WERI-Rb-1 (cell line): ENCODE measurements at regions not wholly inside any gene's neighbourhood (a gene's known extent, or its start where the extent isn't known, plus 50 kb on each side); places are given as distances from the start of the nearest gene placed in this dataset.

Experiments
- DNase-seq: peaks from one replicate; pipeline ENCODE4 v3.0.0-alpha.2; 2020
- H3K27ac ChIP-seq: fragments of 250-450 bp; sonication (Bioruptor Pico); 2 replicates; pipeline ENCODE4 v1.5.1; 2020; ENCODE audit warnings: mild to moderate bottlenecking, moderate library complexity
- H3K27me3 ChIP-seq: fragments of 250-450 bp; sonication (Bioruptor Pico); 2 replicates; pipeline ENCODE4 v1.5.1; 2021; ENCODE audit warnings: mild to moderate bottlenecking, low read depth, moderate library complexity; ENCODE audit not compliant: insufficient read depth, severe bottlenecking
- H3K36me3 ChIP-seq: fragments of 250-450 bp; sonication (Bioruptor Pico); 2 replicates; pipeline ENCODE4 v1.5.1; 2020; ENCODE audit warnings: mild to moderate bottlenecking, moderate library complexity
- H3K4me3 ChIP-seq: 2 replicates; pipeline ENCODE4 v1.5.1; 2011; ENCODE audit warnings: low read depth, mild to moderate bottlenecking, control low read depth, low read length
- H3K9me3 ChIP-seq: fragments of 250-450 bp; sonication (Bioruptor Pico); 2 replicates; pipeline ENCODE4 v1.5.1; 2021; ENCODE audit warnings: mild to moderate bottlenecking, moderate library complexity; ENCODE audit not compliant: severe bottlenecking
- CTCF ChIP-seq: IDR thresholded peaks from 2 replicates; pipeline ENCODE4 v1.5.1; 2011; ENCODE audit warnings: low read depth, mild to moderate bottlenecking, control low read depth, inconsistent platforms, low read length

- DNase-seq, result no peak
- TF ChIP-seq CTCF, result no peak
- Histone ChIP-seq H3K9me3 (no peaks in the 10 kb centered on the region), H3K36me3 (no peaks in the 10 kb centered on the region), H3K4me3 (no peak overlapping the region), H3K27me3 (no peaks in the 10 kb centered on the region), H3K27ac (no peak overlapping the region)
Observed at GRCh38 chr10:33715303-33715975, 381.0 kb upstream of the NRP1 start.

- Histone ChIP-seq H3K36me3 (no peaks in the 10 kb centered on the region), H3K27me3 (no peaks in the 10 kb centered on the region), H3K27ac (no peak overlapping the region), H3K4me3 (no peak overlapping the region), H3K9me3 (no peaks in the 10 kb centered on the region)
- no peak for DNase-seq
- no peak for TF ChIP-seq CTCF
Observed at GRCh38 chr10:33712825-33713224, 378.4 kb upstream of the NRP1 start.

GRCh38 chr10:33710006-33710405, 375.5 kb upstream of the NRP1 start:
- no peak for TF ChIP-seq CTCF
- Histone ChIP-seq H3K27ac (no peak overlapping the region), H3K27me3 (no peaks in the 10 kb centered on the region), H3K9me3 (no peaks in the 10 kb centered on the region), H3K36me3 (no peaks in the 10 kb centered on the region), H3K4me3 (no peak overlapping the region)
- no peak for DNase-seq

DNA sequence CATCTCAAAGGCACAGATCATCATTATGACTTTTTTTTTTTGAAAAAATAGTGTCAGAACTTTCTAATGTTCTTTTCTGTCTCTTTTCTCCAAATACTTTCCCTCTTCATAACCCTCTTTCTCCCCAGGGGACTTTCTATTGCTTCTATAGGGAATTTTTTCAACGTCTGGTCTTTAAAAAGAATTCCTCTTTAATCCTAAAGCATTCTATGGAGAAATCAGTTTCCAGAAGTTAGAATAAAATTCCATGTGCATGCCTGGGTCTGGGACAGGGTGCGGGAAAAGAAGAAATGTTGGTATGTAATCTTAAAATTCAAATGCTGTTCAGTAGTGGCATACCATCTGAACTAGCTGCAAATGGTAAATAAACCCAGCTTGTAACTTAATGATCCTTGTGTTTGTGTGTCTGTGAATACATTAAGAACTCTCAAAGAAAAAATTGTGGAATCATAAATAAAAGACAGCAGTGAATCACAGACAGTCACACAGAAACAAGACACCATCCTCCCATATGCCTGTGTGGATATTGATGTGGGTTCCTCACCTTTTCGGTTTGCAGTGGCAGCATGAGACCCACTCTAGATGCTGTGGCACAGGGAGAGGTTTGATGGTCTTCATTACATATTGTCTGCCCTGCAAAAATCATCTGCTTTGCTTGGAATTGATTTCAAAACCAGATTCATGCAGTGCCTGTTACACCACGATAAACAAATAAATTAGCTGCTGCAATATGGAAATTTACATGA, 374.7 kb upstream of the NRP1 start:
- no peak overlapping the region for H3K27ac ChIP-seq
- DNase-seq, result no peak
- no peaks in the 10 kb centered on the region for H3K36me3 ChIP-seq
- H3K9me3 ChIP-seq, result no peaks in the 10 kb centered on the region
- no peak for TF ChIP-seq CTCF
- H3K27me3 ChIP-seq, result no peaks in the 10 kb centered on the region
- no peak overlapping the region for H3K4me3 ChIP-seq

DNA sequence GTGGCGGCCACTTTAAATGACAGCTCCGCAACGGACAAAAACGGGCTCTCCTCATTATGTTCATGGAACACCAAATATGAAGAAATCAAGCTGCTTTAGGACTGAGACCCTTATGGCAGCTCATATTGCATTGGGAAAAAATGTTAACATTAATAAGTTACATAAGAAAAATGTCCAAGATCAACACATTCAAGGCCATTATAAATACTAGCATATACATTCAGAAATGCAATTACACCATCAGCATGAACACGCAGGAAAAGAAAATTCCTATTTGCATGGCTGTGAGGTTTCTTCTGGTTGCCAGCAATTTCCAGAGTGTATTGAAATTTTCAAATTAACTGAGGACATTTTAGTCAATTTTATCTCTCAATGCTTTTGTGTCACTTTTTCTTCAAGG, 374.1 kb upstream of the NRP1 start:
- no peak for DNase-seq
- TF ChIP-seq CTCF, result no peak
- Histone ChIP-seq H3K27me3 (no peaks in the 10 kb centered on the region), H3K36me3 (no peaks in the 10 kb centered on the region), H3K4me3 (no peak overlapping the region), H3K9me3 (no peaks in the 10 kb centered on the region), H3K27ac (no peak overlapping the region)
